SU-DHL-6 (cell line): ENCODE measurements at regions not wholly inside any gene's neighbourhood (a gene's known extent, or its start where the extent isn't known, plus 50 kb on each side); places are given as distances from the start of the nearest gene placed in this dataset.

Experiments
- CTCF ChIP-seq: fragments of 200-600 bp; sonication (generic); IDR thresholded peaks from one replicate; pipeline ENCODE4 v1.5.1; 2017; ENCODE audit warnings: antibody characterized with exemption, mild to moderate bottlenecking, low read length, moderate library complexity; ENCODE audit not compliant: insufficient read depth, poor library complexity, severe bottlenecking
- EZH2phosphoT487 ChIP-seq: fragments of 200-600 bp; sonication (generic), shearing (Covaris generic); conservative IDR thresholded peaks from 2 replicates; pipeline ENCODE4 v1.6.1; 2018; ENCODE audit warnings: mild to moderate bottlenecking, antibody characterized with exemption, low read length, moderate library complexity, mixed read lengths

- TF ChIP-seq CTCF (no peak), EZH2phosphoT487 (no peak)
Measured at GRCh38 chr4:123731035-123731434, 334.4 kb downstream of the SPRY1 start.
